Fibroblast of skin of right biceps (primary cell): ENCODE measurements at regions not wholly inside any gene's neighbourhood (a gene's known extent, or its start where the extent isn't known, plus 50 kb on each side); places are given as distances from the start of the nearest gene placed in this dataset.

Experiments
- DNase-seq: peaks from one replicate; pipeline ENCODE4 v3.0.0-alpha.2; 2013

DNA sequence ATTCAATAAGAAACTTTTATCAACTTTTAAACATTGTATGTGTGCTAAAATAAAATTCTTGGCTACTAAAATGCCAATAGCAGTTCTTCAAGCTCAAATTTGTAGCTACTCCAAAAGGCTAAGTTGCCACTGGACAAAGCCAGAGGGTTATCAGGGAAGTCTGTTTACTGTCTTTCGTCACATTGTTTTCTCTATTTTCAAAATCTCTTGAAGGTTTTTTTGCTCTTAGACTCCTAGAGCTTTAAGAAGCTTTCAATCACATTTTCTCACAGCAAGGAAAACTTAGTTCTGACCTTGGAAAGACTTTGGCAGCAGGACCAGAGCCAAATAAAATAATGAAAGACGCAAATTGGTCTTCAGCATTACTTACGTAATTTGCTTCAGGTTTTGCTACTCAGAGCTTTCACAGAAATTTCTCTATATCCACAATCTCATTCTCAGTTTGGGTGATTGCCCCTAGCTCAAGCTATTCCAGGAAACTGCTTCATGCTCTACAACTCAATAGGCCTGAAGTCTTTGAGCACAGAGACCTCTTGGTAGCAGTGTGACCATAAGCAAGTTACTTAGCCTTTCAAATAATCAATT, 257.7 kb downstream of the GABRG2 start:
- DNase-seq, result no peak

DNA sequence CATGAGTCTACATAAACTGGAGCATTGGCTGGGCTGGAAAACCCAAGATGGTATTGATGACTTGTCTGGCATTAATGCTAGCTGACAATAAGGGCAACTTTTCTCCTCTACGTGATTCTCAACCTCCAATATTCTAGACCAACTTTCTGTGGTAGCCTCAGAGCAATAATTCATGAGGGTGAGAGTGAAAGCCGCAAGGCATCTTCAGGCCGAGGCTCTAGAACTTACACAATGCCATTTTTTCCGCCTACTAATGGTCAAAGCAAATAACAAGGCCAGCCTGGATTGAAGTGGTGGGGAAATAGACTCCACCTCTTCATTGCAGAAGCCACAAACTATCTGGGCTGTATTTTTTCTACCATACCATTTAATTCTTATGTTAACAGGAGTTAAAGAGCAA, 267.4 kb downstream of the GABRG2 start:
- no peak for DNase-seq

DNA sequence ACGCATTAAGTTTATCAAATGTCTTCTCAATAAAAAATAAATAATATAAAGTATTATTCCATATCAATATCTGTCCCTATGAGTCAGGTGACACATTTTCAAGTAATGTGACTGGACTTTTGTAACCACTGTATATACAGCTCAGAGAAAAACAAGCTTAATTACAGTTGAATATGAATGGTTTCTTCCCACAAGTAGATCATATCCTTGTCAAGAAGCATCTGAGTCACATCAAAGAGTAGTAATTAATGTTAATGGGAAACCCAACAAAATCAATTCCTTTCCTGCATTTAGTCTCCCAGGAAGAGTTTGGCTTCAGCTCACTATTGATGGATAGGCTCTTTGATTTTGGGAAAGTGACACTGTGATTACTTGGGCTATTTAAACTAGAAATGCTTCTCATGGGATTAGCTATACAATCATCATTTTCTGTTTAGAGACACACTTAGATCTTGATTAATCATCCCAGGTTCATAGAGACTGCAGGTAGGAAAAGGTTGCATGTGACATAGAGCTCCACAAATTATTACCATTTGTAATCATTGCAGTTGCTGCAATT, 292.9 kb downstream of the GABRG2 start:
- DNase-seq, result no peak

DNA sequence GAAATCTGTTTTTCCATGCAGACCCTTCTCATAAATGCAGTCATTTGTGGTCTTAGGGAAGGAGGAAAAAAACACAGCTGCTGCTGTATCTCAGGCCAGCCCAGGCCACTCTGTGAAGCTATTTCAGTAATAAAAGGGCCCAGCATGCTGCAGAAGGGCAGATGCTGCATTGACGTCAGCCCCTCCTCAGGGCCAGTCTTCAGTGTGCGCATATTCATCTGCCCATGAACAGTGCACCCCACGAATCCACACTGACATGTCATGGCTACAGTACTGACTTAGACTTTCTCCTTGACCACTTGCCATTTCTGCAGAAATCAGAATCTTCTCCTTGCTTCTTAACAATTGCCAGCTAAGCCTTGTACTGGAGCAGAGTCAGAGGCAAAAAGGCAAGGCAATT, 304.7 kb downstream of the GABRG2 start:
- DNase-seq, result no peak

DNA sequence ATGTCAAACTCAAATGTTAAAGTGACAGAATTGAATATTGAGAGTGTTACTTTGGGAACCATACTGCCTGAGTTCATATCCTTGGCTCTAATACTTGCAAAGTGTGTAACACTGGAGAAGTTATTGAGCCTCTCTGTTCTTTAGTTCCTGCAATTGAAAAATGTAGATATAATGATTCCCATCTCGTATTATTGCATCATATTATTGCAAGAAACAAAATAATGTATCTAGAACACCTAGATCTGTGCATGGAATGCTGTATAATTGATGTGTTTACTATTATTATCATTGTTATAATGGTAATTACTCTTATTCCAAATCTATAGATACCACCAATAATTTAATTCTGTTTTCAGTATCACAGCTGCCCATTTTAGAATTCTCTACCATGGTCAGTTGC, 310.3 kb downstream of the GABRG2 start:
- no peak for DNase-seq

DNA sequence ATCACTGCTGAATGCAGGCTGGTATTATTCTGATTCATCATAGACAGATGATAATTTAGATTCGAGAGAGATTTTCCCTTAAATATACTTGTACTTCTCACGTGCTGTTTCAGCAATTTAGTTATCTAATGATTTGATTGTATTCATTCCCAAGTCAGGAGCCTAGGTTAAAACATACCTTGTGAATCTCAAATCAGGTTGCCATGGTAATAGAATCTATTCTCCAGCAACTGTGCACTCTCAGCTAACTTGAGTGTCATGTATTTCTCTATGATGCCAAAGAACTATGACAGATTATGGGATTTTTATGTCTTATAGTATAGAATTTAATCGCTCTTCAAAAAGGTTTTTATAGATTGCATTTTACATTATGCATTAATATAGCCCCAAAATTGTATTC, 315.3 kb downstream of the GABRG2 start:
- DNase-seq, result no peak

DNA sequence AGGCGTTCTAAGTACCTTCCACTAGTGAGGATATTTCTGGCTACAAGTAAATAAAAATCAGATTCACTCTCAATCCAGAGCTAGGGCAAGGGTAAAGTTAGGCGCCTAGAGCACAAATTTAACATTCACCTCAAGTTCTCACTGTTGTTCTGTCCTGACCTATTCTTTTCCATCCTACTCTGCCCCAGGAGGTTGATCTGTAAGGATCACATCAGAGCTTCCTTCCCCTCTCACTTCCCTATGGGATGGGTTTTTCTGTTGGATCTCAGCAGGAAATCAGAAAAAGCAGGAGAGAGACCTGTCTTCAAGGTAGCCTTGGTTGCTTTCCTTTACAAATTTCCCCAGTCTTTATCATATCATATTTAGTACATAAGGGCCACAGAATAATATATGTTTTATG, 316.7 kb downstream of the GABRG2 start:
- no peak for DNase-seq

DNA sequence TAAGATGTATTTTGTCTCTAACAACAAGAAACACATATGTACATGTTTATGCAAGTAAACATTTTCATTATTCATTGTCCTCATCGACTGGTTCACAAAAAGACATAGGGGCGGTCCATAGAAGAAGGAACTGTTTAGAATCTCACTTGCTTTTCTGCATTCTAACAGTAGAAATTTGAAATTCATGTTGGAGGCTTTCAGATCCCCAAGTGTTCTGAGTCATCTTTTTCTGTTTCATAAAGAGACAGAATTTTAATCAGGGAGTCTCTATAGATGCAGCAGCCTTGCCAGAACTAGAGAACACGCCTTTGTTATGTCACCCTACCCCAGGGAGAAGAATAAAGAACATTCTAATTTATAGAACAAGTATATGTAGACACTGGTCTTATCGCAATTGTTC, 324.3 kb downstream of the GABRG2 start:
- no peak for DNase-seq

DNA sequence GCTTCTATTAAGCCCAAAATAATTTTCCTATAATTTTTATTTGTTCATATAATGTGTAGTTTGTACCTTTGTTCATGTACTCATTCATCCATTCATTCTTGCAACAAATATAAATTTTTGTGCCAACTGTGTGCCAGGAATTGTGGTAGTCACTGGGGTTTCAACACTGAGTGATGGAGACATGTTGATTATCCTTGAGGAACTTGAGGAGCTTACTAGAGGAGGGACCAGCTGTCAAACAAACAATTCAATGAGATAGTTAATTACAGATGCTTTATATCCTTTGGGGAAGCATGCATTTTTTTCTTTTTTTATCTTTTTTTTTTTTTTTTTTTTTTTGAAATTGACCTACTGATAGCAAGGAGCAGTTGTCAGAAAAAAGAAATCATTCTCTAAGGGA, 324.8 kb downstream of the GABRG2 start:
- DNase-seq, result no peak

DNA sequence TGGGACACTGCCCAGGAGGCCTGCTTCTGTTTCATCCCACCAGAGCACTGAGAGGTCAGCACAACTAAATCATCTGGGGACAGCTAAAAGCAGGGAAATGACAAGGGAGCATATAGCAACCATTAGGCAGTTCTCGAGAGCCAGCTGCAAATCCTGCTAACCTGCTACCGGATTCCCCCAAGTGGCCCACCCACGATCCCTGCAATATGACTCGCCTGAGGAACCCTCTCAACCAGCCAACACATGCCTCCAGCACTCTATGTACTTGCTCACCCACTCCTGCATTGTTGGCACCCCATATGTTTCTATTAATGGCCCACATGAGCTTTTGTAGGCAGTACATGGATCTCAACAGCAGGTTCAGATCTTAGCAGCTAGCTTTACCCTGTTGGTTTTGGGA, 326.0 kb downstream of the GABRG2 start:
- no peak for DNase-seq

DNA sequence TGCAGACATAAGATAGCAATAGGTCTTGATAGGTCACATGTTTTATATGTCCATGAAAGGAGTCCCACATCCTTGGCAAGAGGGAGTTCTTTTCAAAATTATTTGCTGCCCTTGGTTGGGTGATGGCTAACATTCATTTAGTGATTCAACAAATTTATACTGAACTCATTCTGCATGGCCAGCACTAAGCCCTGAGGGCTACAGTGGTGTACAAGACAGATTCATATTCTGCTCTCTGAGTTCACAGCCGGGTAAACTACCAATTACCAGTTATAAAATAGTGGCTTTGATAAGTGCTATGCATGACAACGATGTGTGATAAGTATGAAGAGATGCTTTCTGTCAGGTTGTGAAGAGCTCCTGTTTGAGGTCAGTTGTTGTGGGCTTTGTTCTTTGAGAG, 340.0 kb downstream of the GABRG2 start:
- DNase-seq, result no peak

DNA sequence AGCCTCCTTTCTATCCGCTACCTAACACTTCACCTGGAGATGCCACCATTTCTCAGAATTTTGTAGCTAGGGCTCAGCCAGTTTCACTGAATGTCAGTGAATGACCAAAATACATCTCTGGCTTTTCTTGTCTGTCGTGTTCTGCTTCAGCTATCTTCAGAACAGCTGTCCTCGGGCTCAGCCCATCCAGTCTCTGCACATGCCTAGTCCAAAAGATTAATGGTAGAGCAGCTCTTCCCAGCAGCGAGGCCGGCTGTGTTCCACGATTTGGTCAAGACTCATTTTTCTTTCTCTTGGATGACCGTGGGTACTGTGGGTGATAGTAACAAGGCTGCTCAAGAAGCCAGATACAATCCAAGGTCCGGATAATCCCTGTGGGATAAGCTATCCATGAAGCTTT, 342.8 kb downstream of the GABRG2 start:
- no peak for DNase-seq

DNA sequence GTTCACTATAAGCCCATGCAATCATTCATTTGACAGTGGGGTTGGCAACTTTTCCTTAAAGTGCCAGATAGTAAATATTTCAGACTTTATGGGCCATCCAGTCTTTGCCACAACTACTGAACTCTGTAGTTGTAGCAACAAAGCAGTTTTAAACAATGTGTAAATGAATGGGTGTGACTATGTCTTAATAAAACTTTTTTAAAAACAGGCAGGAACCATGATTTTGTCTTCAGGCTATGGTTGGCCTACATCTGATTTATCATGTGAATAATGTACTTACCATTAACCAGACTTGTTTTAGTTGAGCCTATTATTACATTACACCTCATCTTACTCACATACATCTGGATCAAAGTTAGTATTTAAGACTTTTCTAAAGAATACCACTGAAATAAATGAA, 361.6 kb downstream of the GABRG2 start:
- DNase-seq, result no peak

DNA sequence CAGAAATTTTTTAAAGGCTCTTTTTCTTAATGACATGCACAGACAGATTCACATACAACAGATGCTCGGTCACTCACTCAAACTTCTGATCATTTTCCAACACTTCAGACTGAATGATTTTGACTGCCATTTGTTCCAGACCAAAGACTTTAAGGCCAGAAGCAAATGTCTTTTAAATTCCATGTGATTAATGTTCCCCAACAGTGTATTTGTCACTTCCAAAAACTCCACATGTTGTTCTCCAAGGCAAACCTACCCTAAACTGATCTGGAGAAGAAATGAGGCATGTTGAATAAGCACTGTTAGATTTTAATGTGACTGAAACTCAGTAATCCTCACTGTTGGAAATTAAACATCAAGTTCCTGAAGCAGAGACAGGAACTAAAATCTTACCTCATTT, 366.7 kb downstream of the GABRG2 start:
- DNase-seq, result no peak

DNA sequence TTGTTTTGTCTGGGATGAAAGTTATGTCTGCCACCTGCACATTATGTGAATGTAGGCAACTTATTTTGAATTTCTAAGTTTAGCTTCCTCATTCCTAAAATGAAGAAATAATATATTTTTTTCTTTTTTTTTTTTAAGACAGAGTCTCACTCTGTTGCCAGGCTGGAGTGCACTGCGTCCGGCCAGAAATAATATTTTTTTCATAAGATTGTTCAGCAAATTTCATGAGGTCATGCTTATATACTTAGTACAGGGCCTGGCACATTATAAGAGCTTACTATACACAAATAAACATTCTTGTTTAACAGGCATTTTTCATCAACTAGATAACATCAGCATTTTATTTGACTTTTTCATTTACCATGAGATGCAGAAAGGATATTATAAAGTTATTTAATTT, 368.5 kb downstream of the GABRG2 start:
- DNase-seq, result no peak

DNA sequence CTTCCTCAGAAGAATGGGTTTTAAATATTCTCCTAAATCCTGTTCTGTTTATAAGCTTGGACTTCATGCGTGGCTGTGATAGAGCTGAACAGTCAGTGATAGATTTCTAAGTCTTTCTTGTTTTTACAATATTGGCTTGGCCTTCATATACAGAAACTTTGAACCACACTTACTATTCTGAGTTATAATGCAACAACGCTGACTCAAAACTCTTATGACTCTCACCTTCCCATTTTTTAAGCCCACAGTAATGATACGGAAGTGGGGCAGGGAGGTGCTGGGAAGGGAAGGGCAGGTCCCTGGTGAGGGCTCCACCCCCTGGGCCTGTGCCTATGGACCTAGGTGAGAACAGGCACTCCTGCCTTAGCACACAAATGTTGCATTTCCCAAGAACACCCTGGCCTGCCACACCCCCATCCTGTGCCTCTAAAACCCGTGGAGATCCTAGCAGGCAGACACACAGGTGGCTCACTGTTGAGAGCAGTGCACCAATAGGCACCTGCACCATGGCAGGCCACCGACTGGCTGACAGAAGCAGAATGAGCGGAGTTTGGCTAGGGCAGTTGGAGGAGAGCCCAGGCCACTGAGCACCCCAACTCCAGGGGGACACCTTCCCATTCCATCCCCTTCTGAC, 376.7 kb downstream of the GABRG2 start:
- no peak for DNase-seq

DNA sequence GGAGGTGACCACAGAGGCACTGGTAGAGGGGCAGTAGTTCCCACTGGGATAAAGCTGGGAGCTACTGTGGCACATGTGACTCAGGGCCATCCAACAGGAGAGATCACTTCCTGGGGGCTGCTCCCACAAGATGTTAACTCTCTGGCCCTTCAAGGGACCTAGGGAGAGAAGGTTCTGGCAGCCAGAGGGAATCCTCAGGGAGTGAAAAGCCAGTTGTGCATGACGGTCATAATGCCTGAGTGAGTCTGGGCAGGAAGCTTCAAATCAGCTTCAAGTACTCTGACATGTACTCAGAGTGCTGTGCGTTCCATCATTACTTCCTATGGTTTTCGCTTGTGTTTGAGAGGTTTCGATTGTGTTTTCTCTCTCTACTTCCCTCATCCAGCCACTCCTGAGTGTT, 388.5 kb downstream of the GABRG2 start:
- no peak for DNase-seq

DNA sequence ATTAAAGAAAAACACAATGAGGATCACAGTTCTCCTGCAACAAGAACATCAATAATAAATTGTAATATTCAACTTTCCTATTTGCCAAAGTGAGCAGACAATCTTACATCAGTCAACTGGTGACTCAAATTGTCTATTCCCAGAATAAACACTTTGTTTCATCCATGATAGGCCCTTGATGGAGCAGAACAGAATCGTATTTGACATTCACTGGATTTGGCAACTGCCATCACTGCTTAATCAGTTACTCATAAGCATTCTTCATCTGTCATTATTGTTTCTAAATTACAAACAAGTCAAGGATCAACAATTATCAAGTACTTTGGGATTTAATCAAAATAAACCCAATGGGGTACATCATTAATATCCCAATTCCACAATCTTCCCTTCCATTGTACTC, 398.4 kb downstream of the GABRG2 start:
- DNase-seq, result no peak

DNA sequence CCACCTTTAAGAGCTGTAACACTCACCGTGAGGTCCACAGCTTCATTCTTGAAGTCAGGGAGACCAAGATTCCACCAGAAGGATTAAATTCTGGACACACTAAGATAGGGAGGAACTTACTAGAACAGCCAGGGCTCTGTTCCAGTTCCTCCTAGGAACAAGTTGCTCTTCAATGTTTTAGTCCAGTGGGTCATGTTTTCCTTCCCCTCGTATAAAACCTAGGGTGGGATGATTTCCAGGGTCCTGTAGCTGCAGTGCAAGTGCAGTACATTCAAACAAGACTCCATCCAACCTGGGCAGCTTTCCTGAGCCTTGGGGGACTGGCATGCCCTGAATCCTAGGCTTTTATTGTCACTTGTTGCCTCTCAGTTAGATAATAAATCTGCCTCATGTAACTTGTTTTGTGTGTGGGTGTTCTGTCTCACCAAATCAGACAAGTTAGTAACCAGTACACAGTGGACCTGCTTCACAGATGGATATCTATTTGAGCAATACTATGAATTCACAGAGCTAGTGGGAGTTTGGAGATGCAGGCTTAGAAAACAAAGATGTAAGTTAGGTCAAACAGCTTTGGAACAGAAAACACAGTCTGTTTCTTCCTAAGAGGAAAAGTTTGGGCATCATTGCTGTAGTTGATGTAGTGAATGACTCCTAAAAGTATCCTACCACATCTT, 405.6 kb downstream of the GABRG2 start:
- no peak for DNase-seq

DNA sequence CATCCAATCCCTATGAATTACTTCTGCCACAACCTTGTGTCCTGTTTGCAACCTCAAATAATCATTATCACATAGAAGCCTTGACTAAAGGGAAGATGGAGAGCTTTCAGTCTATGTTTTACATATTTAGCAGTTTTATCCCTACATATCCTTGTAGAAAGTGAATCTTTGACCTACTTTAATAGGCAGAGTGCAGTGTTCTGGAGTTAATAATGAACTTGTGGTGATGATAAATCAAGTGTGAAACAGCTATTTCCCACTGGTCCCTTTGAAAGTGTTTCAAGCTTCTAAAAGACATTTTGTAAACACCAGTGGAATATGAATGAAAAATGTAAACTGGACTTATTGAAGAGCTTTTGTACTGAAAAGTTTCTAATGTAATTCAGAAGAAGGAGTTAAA, 406.7 kb downstream of the GABRG2 start:
- no peak for DNase-seq

DNA sequence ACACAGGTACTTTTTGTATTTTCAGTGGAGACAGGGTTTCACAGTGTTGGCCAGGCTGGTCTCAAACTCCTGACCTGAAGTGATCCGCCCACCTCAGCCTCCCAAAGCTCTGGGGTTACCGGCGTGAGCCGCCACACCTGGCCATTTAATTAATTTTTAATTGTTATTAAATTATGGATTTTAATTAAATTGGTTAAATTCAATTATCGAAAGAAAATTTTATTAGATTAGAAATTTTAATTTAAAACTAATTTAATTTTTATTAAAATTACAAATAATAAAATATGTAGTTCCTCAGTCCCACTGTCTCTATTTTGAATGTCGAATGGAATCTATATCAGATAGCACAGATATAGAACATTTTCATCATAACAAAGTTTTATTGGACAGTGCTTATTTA, 416.5 kb downstream of the GABRG2 start:
- DNase-seq, result no peak

DNA sequence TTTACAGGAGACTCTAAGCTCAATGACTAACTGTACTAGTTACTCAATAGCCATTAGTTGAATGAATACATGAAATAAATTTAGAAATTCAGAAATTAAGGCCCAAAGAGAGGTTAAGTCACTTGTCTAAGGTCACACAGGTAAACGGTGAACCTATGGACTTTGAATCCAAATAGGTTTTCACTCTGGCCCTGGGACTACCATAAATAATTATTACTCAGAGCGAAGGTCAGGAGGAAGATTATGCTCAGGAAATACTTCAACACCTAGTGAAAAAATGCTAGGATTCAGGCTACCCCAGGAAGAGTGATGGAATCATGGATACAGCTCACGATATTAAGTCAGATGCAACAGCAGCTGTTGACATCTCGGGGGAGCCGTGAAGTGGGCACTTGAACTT, 417.4 kb downstream of the GABRG2 start:
- DNase-seq, result no peak

DNA sequence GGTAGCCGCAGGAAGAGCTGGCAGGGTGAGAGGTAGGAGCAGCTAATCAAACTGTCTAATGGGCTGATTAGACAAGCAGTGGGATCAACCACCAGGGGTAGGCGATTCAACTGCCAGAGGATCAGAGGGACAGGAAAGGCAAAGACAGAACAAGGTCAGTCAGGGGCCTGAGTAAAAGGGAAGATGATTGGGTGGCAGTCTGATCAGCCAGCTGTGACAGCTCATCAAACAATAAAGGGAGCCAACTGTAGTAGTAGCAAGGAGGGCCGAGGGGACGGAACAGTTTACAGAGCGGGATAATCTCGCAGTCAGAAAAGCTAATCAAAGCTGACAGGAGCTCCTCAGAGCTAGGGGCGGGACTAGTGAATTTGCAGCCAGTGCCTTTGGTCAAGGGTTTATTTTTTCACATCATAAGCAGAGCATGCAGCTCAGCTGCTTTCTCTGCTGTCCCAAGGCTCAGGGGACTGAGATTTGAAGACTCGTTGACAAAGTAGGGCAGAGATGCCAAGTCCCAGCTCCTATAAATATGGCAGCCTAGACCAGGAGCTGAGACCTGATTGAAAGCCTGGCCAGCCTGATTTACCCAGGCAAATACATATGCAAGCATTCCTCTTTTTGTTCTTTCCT, 418.2 kb downstream of the GABRG2 start:
- no peak for DNase-seq
